H9 (cell line): ENCODE measurements at regions not wholly inside any gene's neighbourhood (a gene's known extent, or its start where the extent isn't known, plus 50 kb on each side); places are given as distances from the start of the nearest gene placed in this dataset.

Experiments used
- DNase-seq: peaks from one replicate; pipeline ENCODE4 v3.0.0-alpha.2; 2017
- H2AFZ ChIP-seq: one replicate; pipeline ENCODE4 v1.6.1; 2013; ENCODE audit warnings: mild to moderate bottlenecking, low read length, control low read depth, moderate library complexity
- H2AK5ac ChIP-seq: 2 replicates; pipeline ENCODE4 v1.6.1; 2013; ENCODE audit warnings: low read length, control low read depth, mixed read lengths; ENCODE audit not compliant: insufficient read length
- H2BK120ac ChIP-seq: one replicate; pipeline ENCODE4 v1.6.1; 2013; ENCODE audit warnings: low read depth, mild to moderate bottlenecking, low read length, control low read depth, inconsistent platforms; ENCODE audit not compliant: poor library complexity, severe bottlenecking
- H2BK12ac ChIP-seq: 2 replicates; pipeline ENCODE4 v1.6.1; 2013; ENCODE audit warnings: low read length, control low read depth, mixed read lengths, low read depth; ENCODE audit not compliant: insufficient read length
- H2BK15ac ChIP-seq: 2 replicates; pipeline ENCODE4 v1.6.1; 2013; ENCODE audit warnings: low read depth, low read length, control low read depth
- H2BK20ac ChIP-seq: one replicate; pipeline ENCODE4 v1.6.1; 2013; ENCODE audit warnings: low read depth, mild to moderate bottlenecking, low read length, control low read depth, inconsistent platforms; ENCODE audit not compliant: poor library complexity, severe bottlenecking
- H2BK5ac ChIP-seq: 2 replicates; pipeline ENCODE4 v1.6.1; 2013; ENCODE audit warnings: low read length, control low read depth, mixed read lengths; ENCODE audit not compliant: insufficient read length
- H3K14ac ChIP-seq: 2 replicates; pipeline ENCODE4 v1.6.1; 2013; ENCODE audit warnings: low read length, control low read depth; ENCODE audit not compliant: insufficient read depth
- H3K18ac ChIP-seq: 2 replicates; pipeline ENCODE4 v1.6.1; 2013; ENCODE audit warnings: low read depth, mild to moderate bottlenecking, mixed read lengths, low read length, control low read depth; ENCODE audit not compliant: insufficient read length
- H3K23ac ChIP-seq: 2 replicates; pipeline ENCODE4 v1.6.1; 2013; ENCODE audit warnings: low read length, control low read depth, mixed read lengths, low read depth; ENCODE audit not compliant: insufficient read length
- H3K23me2 ChIP-seq: 2 replicates; pipeline ENCODE4 v1.6.1; 2013; ENCODE audit warnings: low read depth, mild to moderate bottlenecking, mixed read lengths, low read length, control low read depth; ENCODE audit not compliant: insufficient read length, poor library complexity, severe bottlenecking
- H3K27ac ChIP-seq: 2 replicates; pipeline ENCODE4 v1.5.1; 2013; ENCODE audit warnings: low read length, control low read depth, mixed read lengths, low read depth; ENCODE audit not compliant: insufficient read length
- H3K27me3 ChIP-seq: 2 replicates; pipeline ENCODE4 v1.6.1; 2013; ENCODE audit warnings: low read length, control low read depth, inconsistent platforms; ENCODE audit not compliant: insufficient read depth
- H3K4ac ChIP-seq: 2 replicates; pipeline ENCODE4 v1.6.1; 2013; ENCODE audit warnings: low read depth, mild to moderate bottlenecking, control low read depth, inconsistent platforms, low read length, moderate library complexity
- H3K4me1 ChIP-seq: 2 replicates; pipeline ENCODE4 v1.6.1; 2013; ENCODE audit warnings: low read length, control low read depth, inconsistent platforms; ENCODE audit not compliant: insufficient read depth
- H3K4me2 ChIP-seq: 2 replicates; pipeline ENCODE4 v1.6.1; 2013; ENCODE audit warnings: low read length, control low read depth, mixed read lengths; ENCODE audit not compliant: insufficient read length, insufficient read depth
- H3K56ac ChIP-seq: 2 replicates; pipeline ENCODE4 v1.6.1; 2013; ENCODE audit warnings: low read depth, mild to moderate bottlenecking, mixed read lengths, low read length, control low read depth; ENCODE audit not compliant: insufficient read length
- H3K79me1 ChIP-seq: 2 replicates; pipeline ENCODE4 v1.6.1; 2013; ENCODE audit warnings: low read depth, mild to moderate bottlenecking, moderate library complexity, low read length, control low read depth, inconsistent platforms; ENCODE audit not compliant: insufficient read depth, poor library complexity, severe bottlenecking
- H3K79me2 ChIP-seq: 2 replicates; pipeline ENCODE4 v1.6.1; 2013; ENCODE audit warnings: low read length, control low read depth, inconsistent platforms; ENCODE audit not compliant: insufficient read depth
- H3K9ac ChIP-seq: 2 replicates; pipeline ENCODE4 v1.6.1; 2013; ENCODE audit warnings: low read length, control low read depth, mixed read lengths; ENCODE audit not compliant: insufficient read length; ENCODE audit errors: extremely low read depth
- H3K9me3 ChIP-seq: one replicate; pipeline ENCODE4 v1.6.1; 2013; ENCODE audit warnings: low read depth, low read length, inconsistent platforms; ENCODE audit not compliant: control insufficient read depth
- H3T11ph ChIP-seq: one replicate; pipeline ENCODE4 v1.6.1; 2013; ENCODE audit warnings: mild to moderate bottlenecking, low read length, control low read depth, inconsistent platforms
- H4K20me1 ChIP-seq: one replicate; pipeline ENCODE4 v1.6.1; 2013; ENCODE audit not compliant: control insufficient read depth, insufficient read length, insufficient read depth
- H4K5ac ChIP-seq: 2 replicates; pipeline ENCODE4 v1.6.1; 2013; ENCODE audit warnings: low read depth, mild to moderate bottlenecking, mixed read lengths, low read length, control low read depth; ENCODE audit not compliant: insufficient read length
- H4K8ac ChIP-seq: replicated peaks from 2 replicates; pipeline ENCODE4 v1.6.1; 2013; ENCODE audit warnings: low read length, control low read depth, mixed read lengths, low read depth; ENCODE audit not compliant: insufficient read length
- H4K91ac ChIP-seq: 2 replicates; pipeline ENCODE4 v1.6.1; 2013; ENCODE audit warnings: low read depth, mild to moderate bottlenecking, moderate library complexity, mixed read lengths, low read length, control low read depth; ENCODE audit not compliant: insufficient read length
- H3K27ac Mint-ChIP-seq, 3 experiments: 2 replicates in 2 of 3; 3 replicates in 1 of 3; pipeline ENCODE4 v1.8.0; 2020 to 2021; ENCODE audit warnings: mixed read lengths in 3 of 3, mild to moderate bottlenecking in 1 of 3, moderate library complexity in 1 of 3
- H3K27me3 Mint-ChIP-seq: 2 replicates; pipeline ENCODE4 v1.8.0; 2021; ENCODE audit warnings: low read depth, mild to moderate bottlenecking, moderate library complexity, mixed read lengths
- H3K36me3 Mint-ChIP-seq, 3 experiments: 2 replicates in 2 of 3; 3 replicates in 1 of 3; pipeline ENCODE4 v1.8.0; 2020 to 2021; ENCODE audit warnings: low read depth in 3 of 3, mixed read lengths in 3 of 3; ENCODE audit not compliant: insufficient read depth in 1 of 3
- H3K4me1 Mint-ChIP-seq, 2 experiments: 2 replicates each; pipeline ENCODE4 v1.8.0; 2020; ENCODE audit warnings: mixed read lengths in 2 of 2
- H3K4me3 Mint-ChIP-seq, 2 experiments: 2 replicates in 1 of 2; 3 replicates in 1 of 2; pipeline ENCODE4 v1.8.0; 2020 to 2021; ENCODE audit warnings: mild to moderate bottlenecking in 2 of 2, mixed read lengths in 2 of 2, moderate library complexity in 1 of 2
- H3K9me3 Mint-ChIP-seq, 2 experiments: 2 replicates in 1 of 2; 3 replicates in 1 of 2; pipeline ENCODE4 v1.8.0; 2020; ENCODE audit warnings: mild to moderate bottlenecking in 2 of 2, mixed read lengths in 2 of 2, moderate library complexity in 1 of 2
- WGBS: extraction: QIAGEN DNeasy Blood & Tissue Kit; methylation state at CpG from one replicate; pipeline ENCODE4 v1.1.7; 2013; ENCODE audit warnings: missing lambda C conversion rate, low lambda C conversion rate, mixed read lengths; ENCODE audit not compliant: insufficient read length; ENCODE audit errors: extremely low coverage; 5-methylcytosine and 5-hydroxymethylcytosine counted together
- TF ChIP-seq, protein P1 (sequence below): fragments of 200-600 bp; sonication (generic); conservative IDR thresholded peaks from 3 replicates; pipeline ENCODE4 v1.8.0; 2021; ENCODE audit warnings: antibody characterized with exemption, mild to moderate bottlenecking

GRCh38 chr1:147434921-147435320 lies 106.4 kb upstream of the BCL9 start:
- Histone ChIP-seq H3K9ac (no peak overlapping the region), H3K79me2 (no peaks in the 10 kb centered on the region), H2AK5ac (no peak overlapping the region), H4K20me1 (no peaks in the 10 kb centered on the region), H3K23me2 (no peaks in the 10 kb centered on the region), H4K91ac (no peak overlapping the region), H3K23ac (no peak overlapping the region), H3K27ac (no peak overlapping the region), H4K5ac (no peak overlapping the region), H3K56ac (no peak overlapping the region), H2BK12ac (no peak overlapping the region), H4K8ac (no peak overlapping the region), H3K4me1 (no peaks in the 10 kb centered on the region), H3K9me3 (no peaks in the 10 kb centered on the region), H3K18ac (no peak overlapping the region), H3K79me1 (no peaks in the 10 kb centered on the region), H3K14ac (no peak overlapping the region), H2BK5ac (no peak overlapping the region), H2BK15ac (no peak overlapping the region), H3K4ac (no peak overlapping the region), H3K27me3 (no peaks in the 10 kb centered on the region), H3K4me2 (no peak overlapping the region), H2BK120ac (no peak overlapping the region), H2AFZ (no peak overlapping the region), H3T11ph (no peak overlapping the region), H2BK20ac (no peak overlapping the region)
- no peaks in the 10 kb centered on the region for H3K36me3 Mint-ChIP-seq
- no peaks in the 10 kb centered on the region for H3K9me3 Mint-ChIP-seq
- H3K4me3 Mint-ChIP-seq, result no peak overlapping the region
- no peaks in the 10 kb centered on the region for H3K4me1 Mint-ChIP-seq
- no peak overlapping the region for H3K27ac Mint-ChIP-seq
- DNase-seq, result no peak
- TF ChIP-seq, protein P1, sequence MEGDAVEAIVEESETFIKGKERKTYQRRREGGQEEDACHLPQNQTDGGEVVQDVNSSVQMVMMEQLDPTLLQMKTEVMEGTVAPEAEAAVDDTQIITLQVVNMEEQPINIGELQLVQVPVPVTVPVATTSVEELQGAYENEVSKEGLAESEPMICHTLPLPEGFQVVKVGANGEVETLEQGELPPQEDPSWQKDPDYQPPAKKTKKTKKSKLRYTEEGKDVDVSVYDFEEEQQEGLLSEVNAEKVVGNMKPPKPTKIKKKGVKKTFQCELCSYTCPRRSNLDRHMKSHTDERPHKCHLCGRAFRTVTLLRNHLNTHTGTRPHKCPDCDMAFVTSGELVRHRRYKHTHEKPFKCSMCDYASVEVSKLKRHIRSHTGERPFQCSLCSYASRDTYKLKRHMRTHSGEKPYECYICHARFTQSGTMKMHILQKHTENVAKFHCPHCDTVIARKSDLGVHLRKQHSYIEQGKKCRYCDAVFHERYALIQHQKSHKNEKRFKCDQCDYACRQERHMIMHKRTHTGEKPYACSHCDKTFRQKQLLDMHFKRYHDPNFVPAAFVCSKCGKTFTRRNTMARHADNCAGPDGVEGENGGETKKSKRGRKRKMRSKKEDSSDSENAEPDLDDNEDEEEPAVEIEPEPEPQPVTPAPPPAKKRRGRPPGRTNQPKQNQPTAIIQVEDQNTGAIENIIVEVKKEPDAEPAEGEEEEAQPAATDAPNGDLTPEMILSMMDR, result no peak
- no CpG with 5 or more reads among the region's 1 CpG for WGBS
- no peaks in the 10 kb centered on the region for H3K27me3 Mint-ChIP-seq
